OCI-LY1 (cell line): ENCODE measurements at regions not wholly inside any gene's neighbourhood (a gene's known extent, or its start where the extent isn't known, plus 50 kb on each side); places are given as distances from the start of the nearest gene placed in this dataset.

ENCODE experiments used
- H2AFZ ChIP-seq: fragments of 200-600 bp; sonication (generic), shearing (Covaris generic); 2 replicates; pipeline ENCODE4 v1.6.0; 2014; ENCODE audit warnings: antibody characterized with exemption, mild to moderate bottlenecking, low read length
- H3F3A ChIP-seq: fragments of 200-600 bp; sonication (generic), shearing (Covaris generic); 2 replicates; pipeline ENCODE4 v1.6.0; 2014; ENCODE audit warnings: mild to moderate bottlenecking, antibody characterized with exemption, low read length, moderate library complexity; ENCODE audit not compliant: insufficient read depth
- H3K27ac ChIP-seq: fragments of 200-600 bp; sonication (generic); 2 replicates; pipeline ENCODE4 v1.5.1; 2014; ENCODE audit warnings: low read length, mixed run types, mild to moderate bottlenecking, low read depth; ENCODE audit not compliant: poor library complexity, severe bottlenecking
- H3K27me3 ChIP-seq: fragments of 200-600 bp; sonication (generic); 2 replicates; pipeline ENCODE4 v1.6.0; 2014; ENCODE audit warnings: antibody characterized with exemption, mild to moderate bottlenecking, low read length, moderate library complexity; ENCODE audit not compliant: insufficient read depth
- H3K36me3 ChIP-seq: fragments of 200-600 bp; sonication (generic); 2 replicates; pipeline ENCODE4 v1.6.1; 2014; ENCODE audit warnings: mild to moderate bottlenecking, antibody characterized with exemption, low read length, moderate library complexity, mixed read lengths; ENCODE audit not compliant: insufficient read depth
- H3K4me1 ChIP-seq: fragments of 200-600 bp; sonication (generic); 2 replicates; pipeline ENCODE4 v1.5.1; 2014; ENCODE audit warnings: mild to moderate bottlenecking, low read length, moderate library complexity; ENCODE audit not compliant: insufficient read depth, severe bottlenecking
- H3K4me2 ChIP-seq: fragments of 200-600 bp; sonication (generic), shearing (Covaris generic); 2 replicates; pipeline ENCODE4 v1.6.1; 2014; ENCODE audit warnings: low read length
- H3K4me3 ChIP-seq: fragments of 200-600 bp; sonication (generic); 2 replicates; pipeline ENCODE4 v1.5.1; 2014; ENCODE audit warnings: low read length, low read depth, mild to moderate bottlenecking, mixed read lengths; ENCODE audit not compliant: poor library complexity, severe bottlenecking
- H3K79me2 ChIP-seq: fragments of 200-600 bp; shearing (Covaris generic); 2 replicates; pipeline ENCODE4 v1.6.1; 2016; ENCODE audit warnings: mixed run types, low read length, mixed read lengths; ENCODE audit not compliant: insufficient read depth
- H3K9ac ChIP-seq: fragments of 200-600 bp; sonication (generic), shearing (Covaris generic); 2 replicates; pipeline ENCODE4 v1.6.1; 2014; ENCODE audit warnings: mild to moderate bottlenecking, low read length, mixed read lengths
- H3K9me2 ChIP-seq: fragments of 200-600 bp; sonication (generic), shearing (Covaris generic); 2 replicates; pipeline ENCODE4 v1.6.1; 2014; ENCODE audit warnings: low read depth, mild to moderate bottlenecking, low read length, mixed read lengths
- H3K9me3 ChIP-seq: fragments of 200-600 bp; shearing (Covaris generic); 2 replicates; pipeline ENCODE4 v1.6.1; 2014; ENCODE audit warnings: low read length, mixed read lengths
- H4K20me1 ChIP-seq: fragments of 200-600 bp; sonication (generic), shearing (Covaris generic); 2 replicates; pipeline ENCODE4 v1.6.0; 2016; ENCODE audit warnings: mild to moderate bottlenecking, low read length; ENCODE audit not compliant: insufficient read depth
- EZH2 ChIP-seq: fragments of 200-600 bp; sonication (generic), shearing (Covaris generic); IDR thresholded peaks from 2 replicates; pipeline ENCODE4 v1.8.0; 2017; ENCODE audit warnings: borderline replicate concordance, mixed run types, mild to moderate bottlenecking, antibody characterized with exemption, low read length, moderate library complexity, mixed read lengths
- TF ChIP-seq, protein P1 (sequence below): fragments of 200-600 bp; sonication (generic), shearing (Covaris generic); IDR thresholded peaks from 2 replicates; pipeline ENCODE4 v1.5.1; 2017; ENCODE audit warnings: mild to moderate bottlenecking, antibody characterized with exemption, low read length, moderate library complexity, mixed read lengths

GRCh38 chr18:59070181-59070912, 69.3 kb upstream of the SEC11C start:
- Histone ChIP-seq H3K9ac (no peak overlapping the region), H3K27ac (no peak overlapping the region), H3K4me2 (no peak overlapping the region), H3K36me3 (no peaks in the 10 kb centered on the region), H4K20me1 (no peaks in the 10 kb centered on the region), H3K9me2 (no peaks in the 10 kb centered on the region), H3K4me3 (no peak overlapping the region), H2AFZ (no peak overlapping the region), H3K4me1 (no peaks in the 10 kb centered on the region), H3F3A (no peaks in the 10 kb centered on the region), H3K27me3 (no peaks in the 10 kb centered on the region; the same call in 1 of the 2 replicates), H3K9me3 (no peaks in the 10 kb centered on the region), H3K79me2 (no peaks in the 10 kb centered on the region; the same call in 1 of the 2 replicates)
- TF ChIP-seq EZH2: no peak
- TF ChIP-seq, protein P1, sequence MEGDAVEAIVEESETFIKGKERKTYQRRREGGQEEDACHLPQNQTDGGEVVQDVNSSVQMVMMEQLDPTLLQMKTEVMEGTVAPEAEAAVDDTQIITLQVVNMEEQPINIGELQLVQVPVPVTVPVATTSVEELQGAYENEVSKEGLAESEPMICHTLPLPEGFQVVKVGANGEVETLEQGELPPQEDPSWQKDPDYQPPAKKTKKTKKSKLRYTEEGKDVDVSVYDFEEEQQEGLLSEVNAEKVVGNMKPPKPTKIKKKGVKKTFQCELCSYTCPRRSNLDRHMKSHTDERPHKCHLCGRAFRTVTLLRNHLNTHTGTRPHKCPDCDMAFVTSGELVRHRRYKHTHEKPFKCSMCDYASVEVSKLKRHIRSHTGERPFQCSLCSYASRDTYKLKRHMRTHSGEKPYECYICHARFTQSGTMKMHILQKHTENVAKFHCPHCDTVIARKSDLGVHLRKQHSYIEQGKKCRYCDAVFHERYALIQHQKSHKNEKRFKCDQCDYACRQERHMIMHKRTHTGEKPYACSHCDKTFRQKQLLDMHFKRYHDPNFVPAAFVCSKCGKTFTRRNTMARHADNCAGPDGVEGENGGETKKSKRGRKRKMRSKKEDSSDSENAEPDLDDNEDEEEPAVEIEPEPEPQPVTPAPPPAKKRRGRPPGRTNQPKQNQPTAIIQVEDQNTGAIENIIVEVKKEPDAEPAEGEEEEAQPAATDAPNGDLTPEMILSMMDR: peak; percentile 94

DNA sequence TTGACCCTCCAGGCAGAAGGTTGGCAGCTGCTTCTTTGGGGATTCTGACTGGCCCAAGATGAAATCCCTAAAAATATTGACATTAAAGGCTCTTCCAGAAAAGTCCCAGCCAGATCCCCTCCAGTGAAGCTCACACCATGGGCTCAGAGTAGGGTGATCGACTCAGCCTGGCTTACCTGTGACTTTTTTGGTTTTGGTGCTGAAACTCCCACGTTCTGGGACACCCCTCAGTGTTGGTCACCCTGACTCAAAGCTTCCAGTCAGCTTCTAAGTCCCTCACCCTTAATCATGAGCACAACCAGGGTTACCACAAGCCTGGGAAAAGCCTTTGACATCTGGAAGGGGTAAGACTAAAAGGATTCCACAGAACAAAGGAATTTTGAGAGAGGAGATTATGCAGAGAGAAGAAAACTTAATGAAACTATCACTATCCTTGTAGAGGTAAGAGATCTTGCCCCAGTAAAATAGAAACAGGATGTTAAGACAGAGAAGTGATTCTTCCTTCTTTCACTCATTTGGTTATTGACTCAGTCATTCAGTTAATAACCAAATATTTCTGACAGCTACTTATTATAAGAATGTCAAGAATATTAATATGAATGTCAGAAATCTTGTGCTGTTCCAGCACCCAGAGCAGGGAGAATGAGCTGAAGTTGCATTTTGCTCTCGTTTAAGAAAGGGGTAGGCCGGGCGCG, 66.8 kb upstream of the SEC11C start:
- Histone ChIP-seq H3K27me3 (no peaks in the 10 kb centered on the region; the same call in 1 of the 2 replicates), H3K4me3 (no peak overlapping the region), H3K9ac (no peak overlapping the region), H3K27ac (no peak overlapping the region), H3K9me3 (no peaks in the 10 kb centered on the region), H3F3A (no peaks in the 10 kb centered on the region), H3K79me2 (no peaks in the 10 kb centered on the region), H3K9me2 (no peaks in the 10 kb centered on the region), H4K20me1 (no peaks in the 10 kb centered on the region), H3K4me2 (no peak overlapping the region), H3K4me1 (no peaks in the 10 kb centered on the region), H3K36me3 (no peaks in the 10 kb centered on the region), H2AFZ (no peak overlapping the region)
- TF ChIP-seq, protein P1: no peak
- TF ChIP-seq EZH2: no peak

DNA sequence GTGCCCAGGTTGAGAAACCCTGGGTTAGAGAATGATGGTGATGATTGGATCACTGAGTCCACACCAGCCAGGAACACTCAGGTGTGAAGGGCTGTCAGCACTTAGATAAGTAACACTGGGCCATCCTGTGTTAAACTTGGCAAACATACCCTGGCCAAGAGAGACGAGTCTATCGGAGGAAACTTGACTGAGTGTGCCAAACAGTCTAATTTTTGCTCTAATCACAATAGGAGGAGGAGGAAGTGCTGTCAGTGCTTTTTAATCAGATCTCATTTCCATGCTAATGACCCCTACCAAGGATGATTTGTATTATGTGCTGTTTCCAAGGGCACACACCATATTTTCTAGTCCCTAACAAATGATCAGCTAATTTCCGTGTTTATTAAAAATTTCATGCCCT, 63.8 kb upstream of the SEC11C start:
- Histone ChIP-seq H3K79me2 (no peaks in the 10 kb centered on the region), H3K9me2 (no peaks in the 10 kb centered on the region), H3F3A (no peaks in the 10 kb centered on the region), H3K4me3 (no peak overlapping the region), H3K4me1 (no peaks in the 10 kb centered on the region), H3K27ac (no peak overlapping the region), H3K36me3 (no peaks in the 10 kb centered on the region), H2AFZ (no peak overlapping the region), H3K4me2 (no peak overlapping the region), H4K20me1 (no peaks in the 10 kb centered on the region), H3K9me3 (no peaks in the 10 kb centered on the region), H3K27me3 (no peaks in the 10 kb centered on the region; the same call in 1 of the 2 replicates), H3K9ac (no peak overlapping the region)
- no peak for TF ChIP-seq EZH2
- TF ChIP-seq, protein P1: no peak
